Keratinocyte (primary cell): ENCODE measurements at regions not wholly inside any gene's neighbourhood (a gene's known extent, or its start where the extent isn't known, plus 50 kb on each side); places are given as distances from the start of the nearest gene placed in this dataset.

Source experiments
- CTCF ChIP-seq, 3 experiments: IDR thresholded peaks in 1 of 3; conservative IDR thresholded peaks in 1 of 3; optimal IDR thresholded peaks in 1 of 3; 2 replicates in 2 of 3; 3 replicates in 1 of 3; pipeline versions ENCODE3 to v1.5.1; 2011; ENCODE audit warnings: low read length in 3 of 3, mild to moderate bottlenecking in 3 of 3, moderate library complexity in 2 of 3, control low read depth in 1 of 3, inconsistent platforms in 1 of 3; ENCODE audit not compliant: insufficient read depth in 2 of 3; ENCODE audit errors: extremely low read depth in 1 of 3
- EZH2 ChIP-seq: IDR thresholded peaks from one replicate; pipeline ENCODE4 v1.6.1; 2012; ENCODE audit warnings: inconsistent platforms, mild to moderate bottlenecking, low read length, moderate library complexity

- no peak for TF ChIP-seq CTCF (optimal IDR thresholded peaks at IDR 0.05 in 1 of 3, IDR thresholded peaks at IDR 0.05 in 1 of 3, conservative IDR thresholded peaks at IDR 0.05 in 1 of 3; ENCODE audit: extremely low read depth in 1 of 3, insufficient read depth in 2 of 3, low read length in 3 of 3)
- no peak for TF ChIP-seq EZH2
Measured at GRCh38 chr5:178797101-178797521, 62.6 kb upstream of the ZNF354B start.
